ENCODE measurements at regions not wholly inside any gene's neighbourhood (a gene's known extent, or its start where the extent isn't known, plus 50 kb on each side); places are given as distances from the start of the nearest gene placed in this dataset.

GRCh38 chr2:18078216-18078615, 199.7 kb downstream of the KCNS3 start:
- TF ChIP-seq POLR2A (IDR thresholded peaks at IDR 0.05) (no peak), CTCF (IDR thresholded peaks at IDR 0.05) (no peak)

Measured in esophagus squamous epithelium (tissue), 4 donors.